Medulla oblongata (tissue), 1 donor: ENCODE measurements at regions not wholly inside any gene's neighbourhood (a gene's known extent, or its start where the extent isn't known, plus 50 kb on each side); places are given as distances from the start of the nearest gene placed in this dataset.

Source experiments
- DNase-seq: peaks from one replicate; pipeline ENCODE4 v3.0.0-alpha.2; 2015; ENCODE audit errors: extremely low spot score

DNA sequence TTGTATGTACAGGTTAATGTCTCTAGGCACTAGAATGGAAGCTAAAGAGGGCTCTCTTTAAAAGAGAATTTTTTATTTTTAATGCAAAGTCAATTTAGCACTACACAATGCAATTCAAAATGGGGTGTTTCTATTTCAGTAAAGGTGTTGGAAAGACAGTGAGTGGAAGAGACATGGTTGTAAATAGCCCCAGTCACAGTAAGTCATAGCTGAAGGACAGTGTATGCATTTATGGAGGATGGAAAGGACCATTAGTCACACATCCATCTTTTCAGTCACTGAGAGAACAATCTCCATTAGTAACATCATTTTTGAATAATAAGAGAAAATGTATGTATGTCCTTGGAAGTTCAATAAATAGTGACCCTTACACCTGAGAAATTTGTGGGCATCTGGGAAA lies 148.0 kb downstream of the PDHA2 start:
- no peak for DNase-seq

DNA sequence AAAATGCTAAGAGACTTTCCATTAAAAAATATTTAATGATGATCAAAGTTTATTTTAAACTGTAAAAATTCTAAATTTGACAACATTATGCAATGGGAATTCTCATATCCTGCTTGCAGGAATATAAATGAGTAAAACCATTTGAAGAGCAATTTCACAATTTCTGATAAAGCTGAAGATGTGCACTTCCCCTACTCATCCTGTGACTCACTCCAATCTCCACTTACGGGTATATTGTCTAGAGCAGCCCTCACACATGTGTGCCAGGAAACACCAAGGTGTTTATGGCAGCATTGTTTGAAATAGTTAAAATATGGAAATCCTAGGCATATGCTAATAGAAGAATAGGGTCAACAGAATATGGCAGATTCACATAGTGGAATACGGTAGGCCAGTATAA lies 158.4 kb downstream of the PDHA2 start:
- no peak for DNase-seq

DNA sequence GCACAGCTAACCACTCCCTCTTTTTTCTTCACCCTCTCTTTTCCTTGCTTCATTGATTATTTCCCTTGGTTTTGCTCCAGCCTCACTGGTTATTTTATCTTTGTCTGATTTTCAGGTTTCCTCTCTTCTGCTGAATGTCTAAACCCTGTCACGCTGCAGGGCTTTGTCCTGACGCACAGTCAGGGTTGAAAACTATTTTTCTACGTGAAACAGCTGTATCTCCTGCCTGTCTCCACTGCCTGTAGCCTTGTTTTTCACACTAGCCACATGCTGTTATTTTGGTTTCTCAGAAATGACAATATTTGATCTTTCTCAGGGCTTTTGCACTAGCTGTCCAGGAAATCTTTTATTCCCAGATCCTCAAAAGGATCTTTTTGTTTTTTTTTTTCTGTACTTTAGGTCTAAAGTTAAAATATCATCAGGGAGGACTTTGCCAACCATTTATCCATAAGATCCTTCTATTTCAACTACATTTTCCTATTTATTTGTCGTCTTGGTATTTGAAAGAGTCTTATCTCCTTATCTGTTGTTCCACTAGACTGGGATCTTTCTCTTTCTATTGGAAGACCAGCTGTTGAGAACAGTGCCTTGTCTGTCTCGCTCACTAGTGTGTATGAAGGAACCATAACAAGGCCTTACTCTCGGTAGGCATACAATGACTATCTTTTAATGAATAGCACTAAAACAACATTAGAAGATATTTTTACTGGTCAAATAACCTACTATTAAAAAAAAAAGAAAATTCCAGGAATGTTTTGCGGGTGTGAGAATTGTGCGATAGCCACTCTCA lies 164.3 kb downstream of the PDHA2 start:
- DNase-seq, result peak; percentile 79

DNA sequence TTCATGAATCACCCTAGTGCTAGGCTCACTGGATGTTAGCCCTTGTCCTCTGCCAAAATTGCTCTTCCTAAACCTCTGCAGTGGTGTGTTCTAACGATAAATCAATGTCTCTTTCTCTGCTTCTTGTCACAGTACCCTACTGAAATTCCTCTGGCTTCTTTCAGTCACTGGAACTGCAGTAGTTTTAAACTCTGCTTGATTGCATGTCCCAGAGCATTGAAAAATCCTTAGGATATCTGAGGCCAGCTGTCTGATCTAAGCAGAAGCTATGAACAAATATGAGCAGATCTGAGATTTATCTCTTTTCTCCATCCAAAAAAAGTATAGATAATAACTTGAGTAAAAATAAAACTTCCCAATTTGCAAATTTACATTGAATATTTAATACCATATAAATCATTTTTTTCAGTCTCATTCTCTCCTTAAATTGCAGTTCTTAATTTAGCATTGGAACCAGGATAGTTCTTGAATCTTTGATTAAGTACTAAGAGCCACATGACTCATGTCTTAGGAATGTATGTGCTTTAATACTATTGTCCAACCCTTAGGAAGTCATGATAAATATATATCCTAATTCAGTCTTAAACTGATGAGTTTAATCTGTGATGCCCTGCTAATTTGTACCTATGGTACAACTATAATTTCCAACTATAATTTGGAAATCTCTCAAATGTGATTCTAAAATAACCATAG lies 169.7 kb downstream of the PDHA2 start:
- DNase-seq, result no peak

DNA sequence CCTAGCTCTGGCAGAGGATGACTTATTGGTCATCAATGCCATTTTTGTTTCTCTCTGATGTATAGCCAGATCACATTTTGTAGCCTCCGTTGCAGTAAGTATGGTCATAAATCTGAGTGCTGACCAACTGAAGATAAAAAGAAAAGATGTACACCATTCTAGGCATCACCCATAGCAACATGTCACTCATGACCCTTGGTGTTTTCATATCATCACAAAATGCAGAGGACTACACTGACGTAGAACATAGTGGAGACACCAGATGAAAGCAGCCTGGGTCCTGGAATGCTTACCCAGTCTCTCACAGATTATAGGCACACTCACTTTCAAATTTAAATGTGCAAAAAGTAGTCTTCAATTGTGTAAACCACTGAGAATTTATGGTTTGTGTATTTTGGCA lies 172.8 kb downstream of the PDHA2 start:
- DNase-seq, result no peak

DNA sequence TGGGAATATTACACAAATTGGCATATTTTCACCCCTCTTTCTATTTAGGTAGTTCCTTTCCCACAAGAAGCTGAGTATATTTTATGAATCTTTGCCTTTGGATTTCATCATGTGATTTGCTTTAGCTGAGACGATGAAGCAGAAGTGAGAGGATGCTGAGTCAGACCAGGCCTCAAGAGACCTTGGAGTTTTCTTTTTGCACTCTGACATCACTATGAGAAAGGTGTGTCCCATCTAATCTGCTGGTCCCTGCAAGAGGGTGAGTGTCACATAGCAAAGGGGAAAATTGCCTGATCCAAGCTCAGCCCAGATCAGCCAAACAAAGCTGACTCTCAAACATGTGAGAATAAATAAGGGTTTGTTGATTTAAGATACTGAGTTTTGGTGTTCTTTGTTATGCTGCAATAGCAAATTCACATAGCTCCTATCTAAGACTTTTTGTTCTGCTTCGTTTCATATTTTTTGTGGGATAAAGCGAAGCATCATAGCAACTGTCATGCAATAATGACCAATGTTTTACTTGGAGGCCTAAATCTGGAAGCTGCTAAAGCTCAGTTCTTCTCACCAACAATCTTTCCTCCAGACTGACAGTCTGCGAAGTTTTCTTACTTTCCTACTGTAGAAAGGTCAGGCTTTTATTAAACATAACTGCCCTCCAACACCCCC lies 176.9 kb downstream of the PDHA2 start:
- DNase-seq, result no peak

DNA sequence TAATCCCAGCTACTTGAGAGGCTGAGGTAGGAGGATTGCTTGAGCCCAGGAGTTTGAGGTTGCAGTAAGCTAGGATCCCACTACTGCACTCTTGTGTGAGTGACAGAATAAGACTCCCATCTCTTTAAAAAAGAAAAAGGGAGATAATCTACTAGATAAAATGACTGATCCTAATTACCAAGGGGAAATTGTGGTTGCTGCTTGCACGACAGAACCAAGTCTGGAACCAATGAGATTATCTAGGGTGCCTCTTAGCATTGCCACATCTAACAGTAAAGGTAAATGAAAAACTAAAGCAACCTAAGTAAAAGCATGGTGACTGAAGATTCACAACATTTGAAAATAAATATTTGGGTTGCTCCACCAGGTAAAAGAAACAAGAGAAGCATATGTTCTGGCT lies 185.1 kb downstream of the PDHA2 start:
- no peak for DNase-seq

DNA sequence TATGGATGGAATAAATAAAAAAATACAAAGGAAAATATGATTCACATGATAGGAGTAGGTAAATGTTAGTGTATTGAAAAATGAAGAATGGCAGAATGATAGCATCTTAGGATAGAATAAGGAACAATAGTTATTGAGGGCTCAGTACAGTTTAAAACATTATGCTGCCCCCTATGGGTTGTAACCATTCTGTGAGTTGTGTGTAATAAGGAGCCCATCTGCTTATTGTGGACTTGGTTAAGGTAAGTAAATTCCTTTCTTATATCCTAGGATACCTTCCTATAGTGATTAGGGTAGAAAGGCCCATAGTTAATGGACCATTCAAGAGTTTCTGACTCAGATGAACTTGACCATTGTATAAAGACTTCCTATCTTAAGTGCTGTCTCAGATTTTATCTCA lies 195.8 kb downstream of the PDHA2 start:
- peak; percentile 83 for DNase-seq

DNA sequence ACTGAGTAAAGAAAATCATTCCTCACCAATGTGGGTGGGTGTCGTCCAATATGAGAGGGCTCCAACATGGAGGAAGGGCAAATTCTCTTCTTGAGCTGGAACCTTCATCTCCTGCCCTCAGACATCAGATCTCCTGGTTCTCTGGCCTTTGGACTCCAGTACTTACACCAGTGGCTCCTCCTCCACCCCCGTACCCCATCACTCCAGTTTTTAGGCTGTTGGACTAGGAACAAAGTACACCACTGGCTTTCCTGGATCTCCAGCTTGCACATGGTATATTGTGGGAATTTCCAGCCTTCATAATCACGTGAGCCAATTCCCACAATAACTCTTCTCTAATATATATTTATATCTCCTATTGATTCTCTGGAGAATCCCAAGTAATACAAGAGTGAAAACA lies 196.9 kb downstream of the PDHA2 start:
- no peak for DNase-seq

DNA sequence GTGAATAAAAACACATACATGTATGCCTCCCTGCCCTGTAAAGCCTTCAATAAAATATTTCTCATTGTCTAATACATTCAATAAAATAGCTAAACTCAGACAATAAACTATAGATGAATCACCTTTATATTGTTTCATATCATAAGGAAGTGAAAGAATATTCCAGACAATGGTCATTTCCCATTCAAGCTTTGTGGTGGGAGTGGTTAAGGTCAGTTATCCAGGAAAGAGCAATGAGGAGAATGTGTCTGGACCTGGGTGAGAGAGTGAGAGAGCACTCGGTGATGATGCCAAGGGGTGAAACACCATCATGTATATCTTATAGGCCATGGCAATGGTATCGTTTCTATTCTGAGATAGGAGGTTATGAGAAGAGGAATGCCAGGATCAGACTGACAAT lies 197.8 kb downstream of the PDHA2 start:
- no peak for DNase-seq

DNA sequence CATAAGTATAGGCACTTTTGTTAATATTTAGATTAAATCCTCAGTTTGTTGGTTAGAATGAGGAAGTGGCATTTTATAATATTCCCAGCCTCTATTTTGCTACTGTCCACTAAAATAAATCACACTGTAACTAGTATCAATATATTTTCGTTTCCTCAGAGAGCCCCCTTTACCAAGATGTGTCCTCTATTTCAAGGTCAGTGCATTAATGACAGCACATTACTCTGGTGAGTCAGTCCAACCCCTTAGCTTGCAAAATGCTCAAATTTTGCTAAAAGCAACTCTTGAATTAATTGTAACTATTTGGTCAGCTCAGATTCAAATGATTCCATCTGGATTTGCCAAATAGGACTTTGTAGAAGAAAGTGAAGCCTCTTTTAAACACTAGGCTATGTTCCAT lies 199.3 kb downstream of the PDHA2 start:
- no peak for DNase-seq

DNA sequence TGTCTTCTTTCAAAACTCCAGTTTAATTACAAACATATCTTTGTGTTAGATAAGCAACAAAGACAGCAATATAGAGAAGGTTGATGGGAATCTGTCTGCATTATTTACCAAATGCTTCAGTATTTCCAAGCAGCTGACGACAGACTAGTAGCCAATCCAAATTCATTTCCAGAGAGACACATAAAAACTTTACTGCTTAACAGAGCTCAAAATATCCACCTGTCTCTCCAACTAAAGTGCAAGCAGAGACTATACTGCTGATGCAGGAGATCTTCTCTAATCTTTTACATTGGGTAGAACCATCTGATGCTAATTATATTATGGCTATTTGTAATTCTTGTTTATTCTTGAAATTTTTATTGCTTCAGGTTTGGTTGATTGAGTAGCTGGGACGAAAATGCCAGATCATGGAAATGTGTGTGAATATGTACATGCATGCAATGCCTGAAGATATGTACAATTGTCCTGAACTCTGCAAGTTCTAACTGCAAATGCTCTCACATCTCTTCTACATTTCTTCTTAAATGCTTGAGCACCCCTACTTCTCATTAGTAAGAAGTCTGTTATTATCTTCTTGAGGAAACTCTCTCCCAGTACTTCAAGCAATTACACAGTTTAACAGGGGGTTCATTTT lies 200.0 kb downstream of the PDHA2 start:
- DNase-seq, result no peak

DNA sequence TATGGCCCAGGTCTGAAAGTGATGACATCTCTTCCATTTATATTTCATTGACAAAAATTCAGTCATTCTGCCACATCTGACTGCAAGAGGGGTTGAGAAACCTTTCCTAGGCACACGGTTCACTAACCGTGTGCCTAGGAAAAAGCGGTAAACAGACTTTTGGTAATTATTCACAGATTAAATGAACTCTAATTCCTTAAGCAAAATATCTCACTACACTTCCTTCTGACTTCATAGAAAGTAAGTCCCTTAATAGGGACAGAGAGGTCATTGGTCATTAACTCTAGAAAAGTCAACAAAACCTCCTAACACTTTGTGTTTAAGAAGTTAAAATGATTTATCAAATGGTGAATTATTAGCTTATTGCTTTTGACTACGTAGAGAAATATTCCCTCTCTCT lies 205.1 kb downstream of the PDHA2 start:
- DNase-seq, result no peak

DNA sequence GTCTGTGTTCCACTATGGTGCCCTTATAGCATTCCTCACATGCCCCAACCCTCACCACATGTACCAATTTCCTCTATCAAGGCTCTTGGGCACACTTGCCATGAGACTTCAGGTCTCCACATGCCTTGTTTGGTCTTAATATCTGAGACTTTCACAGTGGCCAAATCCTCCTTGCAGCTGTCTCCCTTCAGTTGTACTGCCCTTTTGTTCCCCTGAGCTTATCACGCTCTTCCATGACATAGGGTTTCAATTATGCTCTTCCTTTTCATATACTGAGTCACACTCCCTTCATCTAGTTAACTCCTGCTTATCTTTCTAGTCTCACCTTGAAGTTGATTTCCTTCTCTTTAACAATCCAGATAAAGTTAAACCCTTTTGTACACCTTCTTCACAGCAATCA lies 212.9 kb downstream of the PDHA2 start:
- no peak for DNase-seq

DNA sequence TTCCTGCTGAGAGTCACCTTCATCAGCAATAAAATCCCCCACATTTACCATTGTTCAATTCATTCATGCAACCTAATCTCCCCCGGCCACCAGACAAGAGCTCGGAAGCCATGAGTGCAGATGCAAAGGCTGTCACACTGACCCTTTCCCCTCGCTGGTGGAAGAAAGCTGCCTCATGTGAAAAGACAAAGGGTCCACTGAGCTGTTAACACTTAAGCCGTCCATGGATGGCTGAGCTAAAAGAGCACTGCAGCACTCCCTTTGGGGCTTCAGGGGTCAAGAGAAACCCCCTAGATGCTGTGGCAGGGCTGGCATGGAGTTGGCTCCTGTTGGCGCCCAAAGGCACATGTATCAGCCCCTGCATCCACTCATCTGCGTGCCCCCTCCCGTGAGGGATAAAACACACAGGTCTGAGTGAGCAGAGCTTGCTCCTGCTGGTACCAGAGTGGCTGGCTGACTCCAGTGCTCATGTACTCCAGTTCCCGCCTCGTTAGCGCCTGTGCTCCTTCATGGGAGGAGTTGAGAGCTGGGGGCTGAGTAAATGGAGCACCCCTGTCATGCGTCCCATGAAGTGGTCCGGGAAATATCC lies 216.5 kb downstream of the PDHA2 start:
- no peak for DNase-seq

DNA sequence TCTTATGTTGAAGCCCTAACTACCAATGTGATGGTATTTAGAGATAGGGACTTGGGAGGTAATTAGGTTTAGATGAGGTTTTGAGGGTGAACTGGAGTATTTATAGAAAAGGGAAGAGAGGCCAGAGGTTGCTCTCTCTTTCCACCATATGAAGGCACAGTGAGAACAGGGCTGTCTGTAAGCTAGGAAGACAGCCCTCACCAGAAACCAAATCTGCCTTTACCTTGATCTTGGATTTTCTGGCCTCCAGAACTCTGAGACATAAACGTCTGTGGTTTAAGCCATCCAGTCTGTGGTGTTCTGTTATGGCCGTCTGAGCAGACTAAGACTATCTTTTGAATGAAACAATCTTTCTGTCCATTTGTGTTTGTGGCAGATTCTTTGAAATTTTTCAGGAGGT lies 223.7 kb downstream of the PDHA2 start:
- DNase-seq, result no peak

DNA sequence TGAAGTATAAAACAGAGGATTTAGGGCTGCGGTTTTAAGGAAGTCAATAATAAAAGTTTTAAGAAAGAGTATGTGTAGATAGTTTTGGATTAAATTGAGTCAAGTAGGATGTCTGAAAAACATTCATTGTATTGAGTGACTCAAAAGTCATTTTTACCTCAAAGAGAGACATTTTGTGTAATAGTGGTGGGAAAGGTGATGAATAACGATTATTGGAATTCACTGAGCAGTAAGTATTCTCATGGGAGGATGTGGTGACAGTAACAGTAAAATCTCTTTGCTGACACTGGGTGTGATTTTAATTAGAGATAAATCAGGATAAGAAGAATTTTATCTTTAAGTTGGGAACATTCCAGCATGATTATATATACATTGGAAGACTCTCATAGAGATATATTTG lies 233.6 kb downstream of the PDHA2 start:
- no peak for DNase-seq

DNA sequence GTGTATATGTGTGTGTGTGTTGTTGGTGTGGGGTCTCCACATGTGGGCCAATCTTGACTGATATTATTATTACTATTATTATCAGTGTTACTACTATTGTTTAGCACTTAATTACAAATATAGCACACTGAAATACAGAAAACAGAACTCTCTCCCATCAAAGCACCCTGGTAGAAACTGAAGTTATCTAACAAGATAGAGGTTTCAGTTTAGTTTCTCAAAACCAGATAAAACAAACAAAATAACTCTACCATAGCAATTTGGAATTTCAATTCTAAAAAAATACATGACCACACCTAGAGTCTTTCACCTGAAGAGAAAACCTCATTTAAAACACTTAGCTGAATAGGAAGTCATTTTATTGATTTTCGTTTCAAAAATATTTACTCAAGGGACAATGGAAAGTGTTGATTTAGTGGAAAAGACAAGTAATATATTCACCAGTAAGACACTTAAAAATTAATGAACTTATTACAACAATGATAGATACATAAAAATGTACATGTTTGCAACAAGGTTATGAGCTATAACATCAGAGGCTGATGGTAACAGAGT lies 252.3 kb downstream of the PDHA2 start:
- DNase-seq, result no peak

DNA sequence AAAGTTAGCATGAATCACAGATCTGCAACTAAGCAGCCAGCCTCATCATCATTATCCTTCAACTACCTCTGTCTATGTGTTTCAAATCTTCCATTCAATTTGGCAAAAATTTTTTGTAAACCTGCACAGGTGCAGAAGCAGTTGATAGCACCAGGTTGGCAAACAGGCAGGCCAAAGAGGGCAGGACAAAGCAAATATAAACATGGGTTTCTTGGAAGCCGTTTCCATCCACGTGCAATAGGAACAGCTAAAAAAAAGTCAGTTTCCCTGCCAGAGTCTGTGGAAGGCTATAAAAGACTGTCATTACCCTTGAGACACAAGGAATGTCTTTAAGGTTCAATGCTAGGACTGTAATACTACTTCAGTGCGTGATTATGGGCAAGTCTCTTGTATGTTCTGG lies 253.2 kb downstream of the PDHA2 start:
- DNase-seq, result no peak

DNA sequence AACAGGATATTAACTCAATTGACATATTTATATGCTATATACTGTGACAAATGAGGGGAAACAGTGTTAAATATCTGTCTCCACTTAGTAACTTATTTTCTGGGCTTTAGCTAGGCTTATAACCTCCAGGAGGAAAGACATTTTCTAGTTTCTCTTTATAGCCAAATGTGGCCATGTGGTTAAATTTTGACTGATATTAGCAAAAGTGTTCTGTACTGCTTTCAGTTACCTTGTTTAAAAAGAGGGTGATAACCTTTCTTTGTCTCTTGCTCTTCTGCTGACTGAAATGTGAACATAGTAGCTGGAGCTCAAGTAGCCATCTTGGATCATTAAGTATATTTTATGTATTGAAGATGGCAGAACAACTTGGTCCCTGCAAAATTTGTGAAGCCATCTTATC lies 253.7 kb downstream of the PDHA2 start:
- DNase-seq, result no peak

DNA sequence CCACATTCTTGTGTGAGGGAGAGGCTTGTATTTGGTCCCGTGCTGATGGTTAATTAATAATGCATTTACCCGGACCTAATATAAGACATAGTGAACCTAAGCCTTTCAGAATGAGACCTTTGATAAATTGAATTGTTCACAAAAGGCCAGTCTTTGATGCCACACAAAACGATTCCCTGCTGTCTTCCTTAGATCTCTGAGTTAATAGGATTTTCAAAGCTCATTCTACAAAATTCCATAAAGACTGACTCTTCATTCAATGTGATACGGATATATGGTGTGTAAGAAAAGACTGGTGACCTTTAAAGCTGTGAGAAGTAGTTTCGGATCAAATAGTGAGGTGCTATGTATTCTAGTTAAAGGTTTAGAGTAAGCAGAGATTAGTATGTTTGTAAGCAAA lies 254.3 kb downstream of the PDHA2 start:
- no peak for DNase-seq

DNA sequence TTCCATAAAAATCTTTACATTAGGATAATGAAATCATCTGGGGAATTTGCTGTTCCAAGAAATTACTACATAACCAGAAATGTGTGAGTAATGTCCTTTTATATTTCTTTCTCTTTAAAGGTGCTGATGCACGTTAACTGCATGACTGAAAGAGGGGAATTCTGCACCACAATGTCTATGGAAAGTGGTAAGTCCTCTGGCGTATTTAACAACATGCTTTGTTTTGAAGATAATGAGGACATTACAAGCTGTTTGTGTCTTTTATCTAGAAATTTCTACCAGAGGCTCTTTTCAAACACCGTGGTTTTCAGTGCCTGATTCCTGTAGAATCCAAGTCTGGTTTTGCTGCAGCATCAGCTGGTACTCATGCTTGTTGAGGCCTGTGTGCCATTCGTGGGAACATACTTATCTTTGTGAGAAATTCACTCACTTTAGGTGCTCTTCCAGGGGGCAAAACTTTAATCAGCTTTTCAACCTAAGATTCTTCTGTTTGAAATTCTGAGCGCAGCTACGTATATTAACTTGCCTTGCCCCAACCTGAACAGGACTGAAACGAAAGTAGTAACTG lies 257.2 kb downstream of the PDHA2 start:
- no peak for DNase-seq
